ENCODE measurements at regions not wholly inside any gene's neighbourhood (a gene's known extent, or its start where the extent isn't known, plus 50 kb on each side); places are given as distances from the start of the nearest gene placed in this dataset.

GRCh38 chr1:47514229-47514628 lies 76.4 kb downstream of the FOXD2 start:
- Histone ChIP-seq H3K27ac (replicated peaks) (no peak overlapping the region), H3K27me3 (ENCODE audit: insufficient read depth, poor library complexity, severe bottlenecking) (peaks cover 12% of the 10 kb centered on the region), H3K4me3 (replicated peaks; ENCODE audit: insufficient read depth, low read length) (no peak overlapping the region)
- no peak for DNase-seq (ENCODE audit: low read depth in 1 of 2, low spot score in 1 of 2)
- TF ChIP-seq GABPA (IDR thresholded peaks at IDR 0.05; ENCODE audit: low read depth) (no peak), SPI1 (IDR thresholded peaks at IDR 0.05; ENCODE audit: borderline replicate concordance, low read depth) (no peak), POLR2AphosphoS5 (IDR thresholded peaks at IDR 0.05; ENCODE audit: low read depth) (no peak)
- TF ChIP-seq, protein P1, sequence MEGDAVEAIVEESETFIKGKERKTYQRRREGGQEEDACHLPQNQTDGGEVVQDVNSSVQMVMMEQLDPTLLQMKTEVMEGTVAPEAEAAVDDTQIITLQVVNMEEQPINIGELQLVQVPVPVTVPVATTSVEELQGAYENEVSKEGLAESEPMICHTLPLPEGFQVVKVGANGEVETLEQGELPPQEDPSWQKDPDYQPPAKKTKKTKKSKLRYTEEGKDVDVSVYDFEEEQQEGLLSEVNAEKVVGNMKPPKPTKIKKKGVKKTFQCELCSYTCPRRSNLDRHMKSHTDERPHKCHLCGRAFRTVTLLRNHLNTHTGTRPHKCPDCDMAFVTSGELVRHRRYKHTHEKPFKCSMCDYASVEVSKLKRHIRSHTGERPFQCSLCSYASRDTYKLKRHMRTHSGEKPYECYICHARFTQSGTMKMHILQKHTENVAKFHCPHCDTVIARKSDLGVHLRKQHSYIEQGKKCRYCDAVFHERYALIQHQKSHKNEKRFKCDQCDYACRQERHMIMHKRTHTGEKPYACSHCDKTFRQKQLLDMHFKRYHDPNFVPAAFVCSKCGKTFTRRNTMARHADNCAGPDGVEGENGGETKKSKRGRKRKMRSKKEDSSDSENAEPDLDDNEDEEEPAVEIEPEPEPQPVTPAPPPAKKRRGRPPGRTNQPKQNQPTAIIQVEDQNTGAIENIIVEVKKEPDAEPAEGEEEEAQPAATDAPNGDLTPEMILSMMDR (IDR thresholded peaks at IDR 0.05; ENCODE audit: insufficient read depth, low read length) = no peak
- TF ChIP-seq, protein P2, sequence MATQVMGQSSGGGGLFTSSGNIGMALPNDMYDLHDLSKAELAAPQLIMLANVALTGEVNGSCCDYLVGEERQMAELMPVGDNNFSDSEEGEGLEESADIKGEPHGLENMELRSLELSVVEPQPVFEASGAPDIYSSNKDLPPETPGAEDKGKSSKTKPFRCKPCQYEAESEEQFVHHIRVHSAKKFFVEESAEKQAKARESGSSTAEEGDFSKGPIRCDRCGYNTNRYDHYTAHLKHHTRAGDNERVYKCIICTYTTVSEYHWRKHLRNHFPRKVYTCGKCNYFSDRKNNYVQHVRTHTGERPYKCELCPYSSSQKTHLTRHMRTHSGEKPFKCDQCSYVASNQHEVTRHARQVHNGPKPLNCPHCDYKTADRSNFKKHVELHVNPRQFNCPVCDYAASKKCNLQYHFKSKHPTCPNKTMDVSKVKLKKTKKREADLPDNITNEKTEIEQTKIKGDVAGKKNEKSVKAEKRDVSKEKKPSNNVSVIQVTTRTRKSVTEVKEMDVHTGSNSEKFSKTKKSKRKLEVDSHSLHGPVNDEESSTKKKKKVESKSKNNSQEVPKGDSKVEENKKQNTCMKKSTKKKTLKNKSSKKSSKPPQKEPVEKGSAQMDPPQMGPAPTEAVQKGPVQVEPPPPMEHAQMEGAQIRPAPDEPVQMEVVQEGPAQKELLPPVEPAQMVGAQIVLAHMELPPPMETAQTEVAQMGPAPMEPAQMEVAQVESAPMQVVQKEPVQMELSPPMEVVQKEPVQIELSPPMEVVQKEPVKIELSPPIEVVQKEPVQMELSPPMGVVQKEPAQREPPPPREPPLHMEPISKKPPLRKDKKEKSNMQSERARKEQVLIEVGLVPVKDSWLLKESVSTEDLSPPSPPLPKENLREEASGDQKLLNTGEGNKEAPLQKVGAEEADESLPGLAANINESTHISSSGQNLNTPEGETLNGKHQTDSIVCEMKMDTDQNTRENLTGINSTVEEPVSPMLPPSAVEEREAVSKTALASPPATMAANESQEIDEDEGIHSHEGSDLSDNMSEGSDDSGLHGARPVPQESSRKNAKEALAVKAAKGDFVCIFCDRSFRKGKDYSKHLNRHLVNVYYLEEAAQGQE (IDR thresholded peaks at IDR 0.05; ENCODE audit: insufficient replicate concordance, low read depth) = no peak

DNA sequence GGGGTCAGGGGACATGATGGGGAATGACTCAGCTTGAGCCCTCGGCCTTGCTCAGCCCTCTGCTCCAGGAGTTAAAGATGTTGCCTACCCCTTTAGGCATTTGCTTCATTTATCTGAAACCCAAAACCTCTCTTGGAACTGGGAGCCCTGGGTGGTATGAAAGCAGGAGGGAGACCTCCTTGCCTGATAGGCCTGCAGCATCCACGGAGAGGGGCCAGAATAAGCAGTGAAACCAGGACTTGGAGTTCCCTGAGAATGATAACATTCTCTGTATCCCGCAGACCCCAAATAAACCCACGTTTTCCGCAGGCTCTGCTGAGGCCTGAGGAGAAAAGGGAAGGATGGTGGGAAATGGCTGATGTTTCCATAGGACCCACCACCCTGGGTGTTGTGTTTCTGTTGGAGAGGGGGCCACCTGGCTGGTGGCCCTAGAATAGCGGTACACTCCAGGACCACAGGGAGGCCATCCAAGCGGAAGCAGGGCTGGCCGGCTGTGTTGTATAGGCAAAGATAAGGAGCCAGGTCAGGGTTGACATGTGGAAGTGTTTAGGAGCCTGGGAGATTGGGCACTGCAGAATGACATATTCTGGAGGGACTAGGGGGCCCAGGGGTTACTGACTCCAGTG lies 77.4 kb downstream of the FOXD2 start:
- Histone ChIP-seq H3K27me3 (ENCODE audit: insufficient read depth, poor library complexity, severe bottlenecking) (peaks cover 7% of the 10 kb centered on the region), H3K4me3 (replicated peaks; ENCODE audit: insufficient read depth, low read length) (no peak overlapping the region), H3K27ac (replicated peaks) (no peak overlapping the region)
- TF ChIP-seq GABPA (IDR thresholded peaks at IDR 0.05; ENCODE audit: low read depth) = no peak
- TF ChIP-seq POLR2AphosphoS5 (IDR thresholded peaks at IDR 0.05; ENCODE audit: low read depth) = no peak
- no peak for TF ChIP-seq SPI1 (IDR thresholded peaks at IDR 0.05; ENCODE audit: borderline replicate concordance, low read depth)
- TF ChIP-seq, protein P2 (IDR thresholded peaks at IDR 0.05; ENCODE audit: insufficient replicate concordance, low read depth) = no peak
- TF ChIP-seq, protein P1 (IDR thresholded peaks at IDR 0.05; ENCODE audit: insufficient read depth, low read length) = no peak
- no peak for DNase-seq (ENCODE audit: low read depth in 1 of 2, low spot score in 1 of 2)

GRCh38 chr1:47517946-47518345 lies 80.1 kb downstream of the FOXD2 start:
- DNase-seq (ENCODE audit: low read depth in 1 of 2, low spot score in 1 of 2) = no peak
- H3K4me3 ChIP-seq (replicated peaks; ENCODE audit: insufficient read depth, low read length) = no peak overlapping the region
- TF ChIP-seq, protein P1 (IDR thresholded peaks at IDR 0.05; ENCODE audit: insufficient read depth, low read length) = no peak
- no peak overlapping the region for H3K27ac ChIP-seq (replicated peaks)
- no peaks in the 10 kb centered on the region for H3K27me3 ChIP-seq (ENCODE audit: insufficient read depth, poor library complexity, severe bottlenecking)

- DNase-seq (ENCODE audit: low read depth in 1 of 2, low spot score in 1 of 2) = no peak
- no peak overlapping the region for H3K27ac ChIP-seq (replicated peaks)
- no peak overlapping the region for H3K4me3 ChIP-seq (replicated peaks; ENCODE audit: insufficient read depth, low read length)
- peaks cover 5% of the 10 kb centered on the region for H3K27me3 ChIP-seq (ENCODE audit: insufficient read depth, poor library complexity, severe bottlenecking)
- TF ChIP-seq, protein P2 (IDR thresholded peaks at IDR 0.05; ENCODE audit: insufficient replicate concordance, low read depth) = no peak
- TF ChIP-seq SPI1 (IDR thresholded peaks at IDR 0.05; ENCODE audit: borderline replicate concordance, low read depth) (no peak), GABPA (IDR thresholded peaks at IDR 0.05; ENCODE audit: low read depth) (no peak), POLR2AphosphoS5 (IDR thresholded peaks at IDR 0.05; ENCODE audit: low read depth) (no peak)
- TF ChIP-seq, protein P1 (IDR thresholded peaks at IDR 0.05; ENCODE audit: insufficient read depth, low read length) = no peak
These were observed 81.6 kb downstream of the FOXD2 start for GRCh38 chr1:47519491-47519890.
